ENCODE measurements at regions not wholly inside any gene's neighbourhood (a gene's known extent, or its start where the extent isn't known, plus 50 kb on each side); places are given as distances from the start of the nearest gene placed in this dataset.

DNA sequence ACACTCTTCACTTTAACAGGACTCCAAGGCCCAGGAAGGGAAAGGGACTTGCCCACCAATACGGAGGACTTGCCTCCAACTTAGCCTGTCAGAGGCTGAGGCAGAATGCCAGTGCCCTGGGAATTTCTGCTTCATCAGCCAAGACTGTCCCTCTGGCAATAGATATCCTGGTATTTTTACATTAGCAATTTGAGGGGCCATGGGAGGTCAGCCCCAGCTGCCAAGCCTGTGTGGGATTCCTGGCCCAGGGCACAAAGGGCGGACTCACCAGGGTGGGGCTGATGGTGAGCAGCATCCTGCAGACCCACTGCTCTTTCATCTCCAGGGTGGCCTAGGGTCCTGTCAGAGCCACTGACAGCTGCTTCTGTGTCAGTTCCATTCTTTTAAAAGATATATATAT lies 78.3 kb upstream of the CIBAR2 start:
- DNase-seq: no peak

DNA sequence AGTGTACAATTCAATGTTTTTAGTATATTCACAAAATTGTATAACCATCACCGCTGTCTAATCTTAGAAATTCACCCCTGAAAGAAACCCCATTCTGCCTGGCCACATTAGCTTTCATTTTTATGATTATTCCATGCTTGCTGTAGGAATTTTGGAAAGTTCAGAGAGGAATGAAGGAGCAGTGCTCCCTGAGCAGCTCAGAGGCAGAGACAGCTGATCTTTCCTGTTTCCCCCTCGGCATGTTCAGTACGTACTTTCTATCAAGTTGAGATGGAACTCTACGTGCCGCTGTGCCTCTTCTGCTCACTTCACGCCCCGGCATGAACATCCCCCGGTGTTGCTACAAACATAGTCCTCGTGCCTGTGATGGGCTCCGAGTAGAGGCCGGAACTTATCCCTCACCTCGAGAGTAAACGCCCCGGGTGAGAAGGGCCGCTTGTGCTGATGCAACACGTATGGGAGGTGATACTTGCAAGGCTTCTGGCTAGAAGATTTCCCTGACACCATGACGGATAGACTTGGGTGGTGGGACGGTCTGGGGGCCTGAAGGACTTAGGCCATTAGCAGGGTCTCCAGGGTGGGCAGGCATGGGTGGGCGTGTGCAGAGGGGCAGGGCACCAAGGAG lies 79.2 kb upstream of the CIBAR2 start:
- DNase-seq: no peak

DNA sequence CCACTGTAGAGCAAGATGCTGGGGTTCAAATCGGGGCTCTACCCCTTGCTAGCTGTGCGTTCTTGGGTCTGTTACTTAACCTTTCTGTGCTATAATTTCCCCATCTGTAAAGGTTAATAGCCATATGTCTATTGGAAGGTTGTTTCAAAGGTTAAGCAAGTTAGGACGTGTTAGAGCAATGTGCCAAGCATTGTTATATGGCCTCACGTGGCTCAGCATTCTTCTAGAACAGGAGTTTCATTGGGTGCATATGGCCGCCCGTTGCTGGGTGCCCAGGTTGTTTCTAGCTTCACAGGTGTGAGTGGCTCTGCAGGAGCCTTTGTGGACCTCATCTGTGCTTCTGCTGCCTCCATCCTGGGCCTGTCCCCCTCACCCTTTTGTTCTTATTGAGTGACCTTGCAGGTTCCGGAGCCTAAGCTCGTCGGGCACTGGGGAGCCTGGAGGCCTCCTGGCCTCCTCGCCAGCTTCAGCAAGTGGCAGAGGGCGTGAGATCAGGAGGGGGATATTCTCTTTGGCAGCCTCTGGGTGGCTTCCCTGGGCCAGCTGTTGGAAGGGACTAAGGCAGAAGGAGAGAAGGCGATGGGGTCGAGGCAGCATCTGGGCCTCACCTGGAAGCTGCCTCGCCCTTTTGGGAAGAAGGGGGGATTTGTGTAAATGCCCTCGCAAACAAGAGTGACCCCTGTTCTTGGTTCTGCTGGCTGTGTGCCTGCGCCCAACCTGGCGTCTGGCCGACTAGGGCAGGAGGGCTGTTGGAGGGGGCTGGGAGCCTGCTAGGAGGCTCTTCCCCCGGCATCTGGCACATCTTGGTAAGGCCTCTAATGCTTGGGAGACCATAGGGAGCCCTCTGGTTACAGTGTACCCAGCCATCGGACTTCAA lies 80.2 kb upstream of the CIBAR2 start:
- no peak for DNase-seq

DNA sequence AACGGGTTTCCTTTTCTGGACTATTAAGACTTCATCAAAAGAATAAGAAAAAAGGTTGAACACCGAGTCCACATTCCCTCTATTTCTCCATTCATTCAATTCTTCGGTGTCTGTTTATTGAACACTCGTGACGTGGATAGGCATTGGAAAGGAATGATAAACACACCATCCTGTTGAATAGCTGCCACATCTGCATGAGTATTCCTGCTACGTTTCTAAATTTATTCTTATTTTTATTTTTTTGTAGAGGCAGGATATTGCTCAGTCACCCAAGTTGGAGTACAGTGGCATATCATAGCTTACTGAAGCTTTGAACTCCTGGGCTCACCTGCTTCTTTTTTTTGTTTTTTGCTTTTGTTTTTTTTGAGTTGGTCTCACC lies 80.8 kb upstream of the CIBAR2 start:
- DNase-seq: no peak

DNA sequence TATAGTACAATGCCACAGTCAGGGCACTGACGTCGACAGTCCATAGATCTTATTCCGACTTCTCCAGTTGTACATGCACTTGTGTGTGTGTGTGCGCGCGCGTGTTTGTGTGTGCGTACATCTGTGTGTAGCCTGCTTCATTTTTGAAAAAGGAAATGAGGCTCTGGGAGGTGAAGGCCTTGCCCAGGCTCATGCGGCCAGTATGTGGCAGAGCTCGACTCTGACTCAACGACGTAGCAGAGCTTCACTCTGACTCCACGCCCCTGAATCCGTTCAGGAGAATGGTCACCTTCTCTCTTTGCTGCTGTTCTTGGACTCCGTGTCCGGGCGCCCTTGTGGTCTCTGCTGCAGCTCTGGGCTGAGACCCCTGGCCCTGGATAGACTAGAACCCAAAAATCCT lies 81.6 kb upstream of the CIBAR2 start:
- no peak for DNase-seq

DNA sequence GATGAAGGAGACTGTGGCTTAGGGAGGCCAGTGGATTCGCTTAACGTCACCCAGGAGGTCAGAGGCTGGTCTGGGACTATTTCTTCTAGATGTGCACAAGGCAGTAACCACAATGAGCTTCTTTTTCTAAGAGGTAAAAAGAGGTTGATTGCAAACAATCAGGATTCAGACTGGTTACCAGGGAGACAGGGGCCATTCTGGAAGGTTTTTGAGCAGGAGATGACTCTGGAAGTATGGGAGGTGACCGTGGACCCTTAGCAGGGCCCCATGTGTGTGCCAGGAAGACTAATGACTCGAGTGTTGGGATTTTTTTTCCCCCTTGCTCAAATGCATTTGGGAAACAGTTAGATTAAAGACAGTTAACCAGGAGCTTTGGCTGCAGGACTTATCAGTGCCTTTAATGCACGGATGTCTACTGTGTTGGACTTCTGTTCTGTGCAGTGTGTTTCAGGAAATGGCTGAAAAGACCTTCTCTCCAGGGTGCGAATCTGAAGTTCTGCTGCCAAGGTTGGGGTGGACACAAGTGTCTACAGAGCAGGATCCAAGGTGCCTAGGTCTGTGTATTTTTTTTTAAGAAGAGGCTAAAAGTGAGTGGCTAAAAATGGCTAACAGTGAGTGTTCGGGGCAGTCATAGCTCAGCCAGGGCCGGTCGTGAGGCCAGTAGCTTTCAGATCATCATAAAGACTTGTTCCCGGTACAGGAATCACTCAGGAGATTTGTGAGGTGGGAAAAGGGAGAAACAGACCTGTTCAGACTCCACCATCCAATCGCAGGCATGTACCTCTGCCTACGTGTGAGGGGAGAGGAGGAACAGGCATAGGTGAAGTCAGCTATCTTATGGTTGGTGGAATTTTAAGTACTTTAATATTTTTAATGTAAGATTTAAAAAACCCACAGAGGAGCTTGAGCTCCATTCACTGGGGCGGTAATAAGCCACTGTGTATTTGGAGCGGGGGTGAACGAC lies 82.3 kb upstream of the CIBAR2 start:
- no peak for DNase-seq

DNA sequence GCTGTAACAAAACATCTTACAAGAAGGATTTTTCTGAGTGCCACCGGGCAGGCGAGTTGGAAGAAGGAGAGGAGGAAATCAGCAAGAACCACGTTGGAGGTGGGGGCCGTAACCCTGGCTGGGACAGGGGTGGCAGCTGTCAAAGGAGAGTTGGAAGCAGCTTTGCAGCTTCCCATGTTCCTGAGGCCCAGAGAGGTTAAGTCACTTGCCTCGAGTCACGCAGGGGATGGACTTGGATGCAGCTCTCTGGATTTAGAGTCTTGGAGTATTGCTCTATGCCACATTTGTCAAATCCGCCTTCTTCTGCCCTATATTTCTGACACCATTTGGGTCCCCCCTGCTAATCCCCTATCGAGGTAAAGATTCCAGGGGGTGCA lies 83.0 kb upstream of the CIBAR2 start:
- no peak for DNase-seq

DNA sequence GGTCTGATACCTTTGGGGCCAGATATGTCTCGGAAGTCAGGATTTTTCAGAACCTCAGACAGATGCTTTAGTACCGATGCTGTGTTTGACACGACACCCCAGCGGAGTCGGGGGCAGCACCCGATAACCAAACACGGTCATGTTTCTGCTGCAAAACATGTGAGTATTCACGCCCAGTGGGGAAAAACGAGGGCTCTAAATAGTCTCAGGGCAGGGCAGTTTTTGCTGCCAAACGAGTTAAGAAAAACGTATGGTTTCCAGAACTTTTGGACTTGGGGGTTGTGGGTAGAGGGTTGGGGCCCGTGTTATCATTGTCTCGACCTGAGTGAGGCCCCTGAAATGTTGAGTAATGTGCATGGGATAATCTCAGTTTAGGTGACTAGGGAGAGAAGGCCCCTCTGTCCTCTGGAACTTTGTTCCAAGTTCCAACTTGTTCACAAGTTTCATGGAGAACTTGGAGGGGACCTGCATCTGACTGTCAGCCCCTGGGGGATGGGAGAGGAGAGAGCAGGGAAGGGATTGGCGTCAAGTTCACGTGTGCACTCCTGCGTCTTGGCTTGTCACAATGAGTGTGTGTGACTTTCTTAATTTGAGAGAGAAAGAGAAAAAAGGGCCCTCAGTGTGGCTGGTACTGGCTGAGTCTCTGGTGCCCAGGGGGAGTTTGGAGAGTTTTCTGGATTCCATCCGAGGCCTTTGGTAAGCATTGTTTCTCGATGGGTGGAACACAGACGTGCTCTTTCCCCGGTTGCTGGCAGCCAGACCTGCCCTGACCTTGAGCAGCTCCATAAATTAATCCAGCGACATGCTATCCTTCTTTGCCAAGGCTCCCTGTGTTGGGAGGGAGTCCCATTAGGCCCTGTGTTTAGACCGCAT lies 83.9 kb upstream of the CIBAR2 start:
- DNase-seq: no peak

DNA sequence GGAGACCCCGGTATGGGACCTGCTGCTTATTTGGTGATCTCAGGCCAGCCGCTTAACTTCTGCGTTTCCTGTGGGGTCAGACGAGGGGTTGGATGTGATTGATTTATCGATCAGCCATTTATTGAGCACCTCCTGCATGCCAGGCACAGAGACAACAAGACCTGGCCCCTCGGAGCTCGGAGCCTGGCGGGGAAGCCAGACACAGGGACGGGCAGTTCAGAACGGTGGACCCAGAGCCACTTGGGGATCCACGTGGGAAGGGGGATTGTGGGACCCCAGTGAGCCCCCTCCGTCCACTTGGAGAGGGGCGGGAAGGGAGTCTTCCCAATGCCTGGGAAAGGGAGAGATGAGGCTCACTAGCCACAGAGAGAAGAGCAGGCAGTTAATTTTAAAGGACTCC lies 84.7 kb upstream of the CIBAR2 start:
- no peak for DNase-seq

DNA sequence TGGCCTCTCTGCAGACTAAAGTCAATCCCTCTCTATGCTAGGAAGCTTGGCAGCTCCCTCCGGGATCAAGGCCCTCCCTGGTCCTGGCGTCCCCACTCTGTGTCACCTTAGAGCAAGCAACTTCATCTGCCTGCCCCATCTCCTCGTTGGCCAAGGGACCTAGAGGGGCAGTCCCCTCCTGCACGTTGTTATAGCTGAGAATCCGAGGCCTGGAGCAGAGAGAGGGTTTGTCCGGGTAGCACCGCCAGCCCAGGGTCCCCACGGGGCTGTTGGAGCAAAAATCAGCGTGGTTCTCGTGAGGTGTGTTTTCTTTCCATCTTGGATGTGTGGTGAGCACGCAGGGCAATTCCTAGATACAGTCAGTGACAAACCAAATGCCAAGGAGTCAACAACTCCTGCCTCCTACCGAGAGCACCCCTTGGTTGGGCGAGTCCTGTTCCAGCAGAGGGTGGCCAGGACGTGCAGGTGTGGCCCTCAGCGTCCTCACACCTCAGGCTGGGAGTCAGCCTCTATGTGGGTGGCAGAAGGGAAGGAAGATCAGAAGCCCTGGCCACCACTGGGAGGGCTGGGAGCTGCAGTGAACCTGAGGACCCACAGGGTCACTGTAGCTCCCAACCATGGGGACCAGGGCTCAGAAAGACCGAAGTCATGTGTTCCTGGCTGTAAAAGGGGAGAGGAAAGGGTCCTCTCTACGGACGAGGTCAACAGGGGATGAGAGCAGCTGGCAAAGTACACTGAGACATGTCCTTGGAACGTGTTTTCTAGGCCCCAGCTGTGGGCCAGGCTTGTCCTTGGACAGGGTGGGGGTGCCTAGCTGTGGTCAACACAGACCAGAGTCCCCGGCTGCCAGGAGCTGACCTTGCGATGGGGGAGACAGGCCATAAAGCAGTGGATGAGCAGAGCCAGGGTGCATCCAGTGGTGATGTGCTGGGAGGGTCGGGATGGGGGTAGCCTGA lies 85.6 kb upstream of the CIBAR2 start:
- no peak for DNase-seq

DNA sequence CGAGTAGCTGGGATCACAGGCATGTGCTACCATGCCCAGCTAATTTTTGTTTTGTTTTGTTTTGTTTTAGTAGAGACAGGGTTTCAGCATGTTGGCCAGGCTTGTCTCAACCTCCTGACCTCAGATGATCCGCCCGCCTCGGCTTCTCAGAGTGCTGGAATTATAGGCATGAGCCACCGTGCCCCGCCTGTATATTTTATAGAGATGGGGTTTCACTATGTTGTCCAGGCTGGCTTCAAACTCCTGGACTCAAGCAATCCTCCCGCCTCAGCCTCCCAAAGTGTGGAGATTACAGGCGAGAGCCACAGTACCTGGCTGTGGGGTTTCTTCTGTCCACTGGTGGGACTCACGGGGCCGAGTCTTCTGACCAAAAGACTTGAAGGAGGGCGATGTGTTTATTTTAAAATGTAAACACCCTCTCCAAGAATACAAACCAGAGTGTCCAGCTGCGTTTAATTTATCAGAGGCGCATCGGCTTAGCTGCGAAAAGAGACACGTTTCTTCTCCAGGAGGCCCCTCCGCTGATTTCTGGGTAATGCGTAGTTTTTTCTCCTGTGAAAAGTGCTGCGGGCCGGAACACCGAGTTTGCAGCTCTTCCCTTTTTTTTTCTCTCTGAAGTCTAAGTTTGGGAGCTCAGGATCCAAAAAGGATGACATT lies 86.9 kb upstream of the CIBAR2 start:
- no peak for DNase-seq

DNA sequence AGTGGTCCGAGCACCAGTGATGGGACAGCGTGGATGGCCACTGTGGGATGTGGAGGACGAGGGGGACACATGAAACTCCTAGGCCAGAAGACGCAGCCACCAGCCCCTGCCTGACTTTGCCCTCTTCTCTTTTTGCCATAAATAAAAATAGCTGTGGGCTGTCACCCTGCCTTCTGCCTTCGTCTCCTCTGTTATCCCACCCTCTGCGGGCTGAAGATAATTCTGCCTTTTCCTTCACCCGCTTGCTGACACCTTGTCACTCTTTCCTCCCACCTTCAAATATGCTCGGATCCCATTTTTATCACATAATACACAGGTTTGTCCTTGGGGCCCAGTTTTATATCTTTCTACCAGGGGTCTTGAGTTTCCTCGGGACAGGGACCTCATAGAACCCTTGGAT lies 87.6 kb upstream of the CIBAR2 start:
- DNase-seq: no peak

DNA sequence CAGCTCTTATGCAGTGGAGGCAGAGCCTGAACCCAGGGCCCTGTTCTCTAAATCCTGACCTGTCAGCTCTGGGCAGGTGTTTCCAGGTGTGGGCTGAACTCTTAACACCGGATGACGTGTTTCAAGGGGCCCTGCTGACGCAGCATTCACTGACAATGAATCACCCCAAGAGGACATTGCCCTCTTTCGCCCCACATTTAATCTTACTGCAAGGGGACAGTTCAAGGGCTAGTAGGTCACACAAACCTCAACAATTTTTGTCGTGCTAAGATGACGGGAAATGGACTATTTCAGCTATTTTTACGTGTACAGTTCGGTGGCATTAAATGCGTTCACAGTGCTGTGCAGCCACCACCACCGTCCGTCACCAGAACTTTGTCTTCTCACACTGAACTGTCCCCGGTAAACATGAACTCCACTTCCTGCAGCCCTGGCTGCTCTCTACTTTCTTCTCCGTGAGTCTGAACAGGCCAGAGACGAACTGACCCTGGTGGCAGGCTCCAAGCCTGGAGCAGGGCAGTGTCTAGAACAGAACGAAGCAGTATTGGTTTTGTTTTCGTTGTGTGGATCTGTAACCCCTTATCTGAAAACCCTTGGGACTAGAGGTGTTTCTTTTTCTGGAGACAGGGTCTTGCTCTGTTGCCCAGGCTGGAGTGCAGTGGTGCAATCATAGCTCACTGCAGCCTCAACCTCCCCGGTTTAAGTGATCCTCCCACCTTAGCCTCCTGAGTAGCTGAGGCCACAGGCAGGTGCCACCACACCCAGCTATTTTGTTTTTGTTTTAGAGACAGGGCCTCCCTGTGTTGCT lies 88.4 kb upstream of the CIBAR2 start:
- no peak for DNase-seq

DNA sequence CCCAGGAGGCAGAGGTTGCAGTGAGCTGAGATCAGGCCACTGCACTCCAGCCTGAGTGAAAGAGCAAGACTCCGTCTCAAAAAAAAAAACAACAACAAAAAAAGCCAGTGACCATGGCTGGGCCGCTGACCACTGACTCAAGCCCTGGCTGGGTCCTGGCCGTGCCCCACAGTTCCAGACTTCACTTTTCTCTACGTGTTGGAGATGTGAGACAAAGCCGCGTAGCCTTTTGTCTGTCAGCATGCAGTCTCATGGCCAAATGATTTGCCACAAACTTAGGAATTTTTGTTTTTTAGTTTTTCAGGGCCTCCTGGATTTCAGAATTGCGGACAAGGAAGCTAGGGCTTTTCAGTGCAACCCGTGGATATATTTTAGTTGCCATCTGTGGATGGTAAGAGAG lies 89.3 kb upstream of the CIBAR2 start:
- no peak for DNase-seq

DNA sequence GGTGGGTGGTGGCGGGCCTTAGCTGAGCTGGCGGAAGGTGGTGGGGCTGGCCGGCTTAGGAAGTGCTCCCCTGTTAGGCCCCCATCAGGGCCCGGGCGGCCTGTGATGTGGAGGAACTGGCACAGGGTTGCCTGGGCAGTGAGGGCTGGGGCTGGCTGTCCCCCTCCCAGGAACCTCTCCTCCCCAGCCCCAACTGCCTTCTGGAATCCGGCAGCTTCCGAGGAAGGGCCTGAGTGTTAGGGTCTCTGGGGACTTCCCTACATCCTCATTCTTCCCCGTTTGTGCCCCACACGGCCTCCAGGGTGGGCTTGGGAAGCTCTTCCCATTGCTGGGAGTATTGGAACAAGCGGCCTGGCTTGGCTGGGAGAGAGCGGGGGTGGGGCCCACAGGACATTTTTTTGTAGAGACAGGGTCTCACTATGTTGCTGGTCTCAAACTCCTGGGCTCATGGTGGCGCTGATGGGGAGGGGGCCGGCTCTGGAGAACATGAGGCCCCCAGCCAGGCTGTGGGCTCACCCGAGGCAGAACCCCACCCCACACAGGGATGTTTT lies 89.9 kb upstream of the CIBAR2 start:
- DNase-seq: no peak

DNA sequence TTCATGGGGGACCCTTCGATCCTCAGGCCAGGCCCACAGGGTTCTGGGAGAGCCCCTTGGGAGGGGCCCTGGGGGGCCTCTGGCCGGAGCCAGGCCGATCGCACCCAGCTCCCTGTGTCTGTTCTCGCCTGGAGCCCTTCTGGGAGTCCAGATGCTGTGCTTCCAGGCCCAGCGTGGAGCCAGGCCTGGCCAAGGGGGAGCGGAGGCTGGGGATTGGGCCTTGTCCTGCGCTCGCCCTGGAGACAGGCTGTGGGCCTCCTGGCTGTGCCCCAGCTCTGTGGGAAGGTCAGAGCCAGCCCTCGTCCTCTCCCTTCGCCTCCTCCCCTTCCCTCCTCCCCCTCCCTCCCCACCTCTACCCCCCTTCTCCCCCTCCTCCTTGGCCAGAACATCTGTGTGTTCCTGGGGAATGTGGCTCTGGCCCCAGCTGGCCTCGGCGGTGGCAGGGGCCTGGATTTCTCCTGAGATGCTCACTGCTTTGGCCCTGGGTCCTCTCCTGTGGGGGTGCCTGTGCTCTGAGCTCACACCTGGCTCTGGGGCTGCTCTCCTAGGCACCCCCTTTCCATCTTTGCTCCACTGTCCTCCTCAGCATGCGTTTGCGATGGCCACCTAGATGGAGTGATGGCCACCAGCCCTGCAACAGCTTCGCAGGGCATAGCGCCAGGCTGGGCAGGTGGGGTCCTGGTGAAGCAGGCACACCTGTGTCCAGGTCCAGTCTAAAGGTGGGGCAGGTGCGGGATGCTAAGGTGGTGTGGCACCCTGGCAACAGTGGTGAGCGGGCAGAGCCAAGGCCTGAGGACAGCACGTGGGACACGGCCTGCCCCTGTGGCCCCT lies 90.6 kb upstream of the CIBAR2 start:
- no peak for DNase-seq

DNA sequence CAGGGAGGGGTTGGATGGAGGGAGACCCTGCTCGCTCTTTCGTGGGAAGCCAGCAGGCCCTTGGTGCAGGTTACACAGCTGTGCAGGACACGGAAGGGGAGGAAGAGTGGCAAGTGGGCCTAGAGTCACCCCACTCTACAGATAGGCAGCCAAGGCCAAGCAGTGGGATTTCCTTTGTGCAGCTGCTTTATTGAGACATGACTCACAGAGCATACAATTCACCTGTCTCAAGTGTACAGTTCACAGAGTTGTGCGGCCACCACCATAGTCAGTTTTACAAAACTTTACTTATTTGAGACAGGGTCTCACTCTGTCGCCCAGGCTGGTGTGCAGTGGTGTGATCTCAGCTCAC lies 91.2 kb upstream of the CIBAR2 start:
- DNase-seq: no peak

DNA sequence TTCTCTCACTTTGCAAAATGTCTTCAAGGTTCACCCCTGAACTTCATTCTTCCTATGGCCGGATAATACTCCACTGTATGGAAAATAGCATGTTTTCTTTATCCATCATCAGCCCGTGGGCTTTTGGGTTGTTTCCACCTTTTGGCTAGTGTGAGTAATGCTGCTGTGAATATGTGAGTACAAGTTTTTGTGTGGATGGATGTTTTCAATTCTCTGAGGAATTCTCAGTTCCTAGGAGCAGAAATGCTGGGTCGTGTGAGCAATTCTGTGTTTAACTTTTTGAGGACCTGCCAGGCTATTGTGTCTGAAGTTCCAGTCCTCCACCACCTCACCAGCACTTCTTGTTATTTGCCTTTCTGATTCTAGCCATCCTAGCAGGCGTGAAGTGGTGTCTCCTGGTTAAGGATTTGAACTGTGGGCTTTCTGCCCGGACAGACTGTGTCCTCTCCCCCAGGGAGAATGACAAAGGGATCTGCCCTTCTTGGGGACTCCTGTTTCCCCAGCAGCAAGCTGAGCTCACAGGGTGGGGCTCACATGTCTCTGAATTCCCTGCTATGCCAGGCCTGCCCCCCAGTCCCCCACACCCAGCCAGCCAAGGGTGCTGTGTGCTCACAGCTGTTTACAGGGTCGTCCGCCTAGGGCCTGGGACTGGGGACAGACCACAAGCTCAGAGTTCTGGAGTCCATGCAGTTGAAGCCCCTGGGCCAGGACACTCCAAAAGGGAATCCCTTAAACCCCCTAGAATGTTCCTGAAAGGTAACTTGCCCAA lies 92.2 kb upstream of the CIBAR2 start:
- DNase-seq: no peak
